ENCODE measurements at regions not wholly inside any gene's neighbourhood (a gene's known extent, or its start where the extent isn't known, plus 50 kb on each side); places are given as distances from the start of the nearest gene placed in this dataset.

DNA sequence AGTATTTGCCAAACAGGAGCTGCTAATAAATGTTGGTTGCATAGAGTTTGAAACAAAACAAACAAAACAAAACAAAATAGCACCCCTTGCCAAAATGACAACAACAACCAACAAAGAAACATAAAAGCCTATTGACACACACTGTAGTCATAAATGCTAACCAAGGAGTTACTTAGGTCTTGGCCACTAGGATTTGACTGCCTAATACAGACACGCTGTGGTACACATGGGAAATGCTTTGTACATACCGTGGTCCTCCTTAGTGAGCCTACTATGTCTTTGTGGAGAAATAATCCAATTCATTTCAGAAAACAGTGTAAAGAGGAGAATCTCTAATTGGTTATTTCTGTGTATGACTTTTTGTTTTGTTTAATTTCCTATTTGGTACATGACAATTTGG is 53.2 kb upstream of the MTPN start:
- TF ChIP-seq, protein P1, sequence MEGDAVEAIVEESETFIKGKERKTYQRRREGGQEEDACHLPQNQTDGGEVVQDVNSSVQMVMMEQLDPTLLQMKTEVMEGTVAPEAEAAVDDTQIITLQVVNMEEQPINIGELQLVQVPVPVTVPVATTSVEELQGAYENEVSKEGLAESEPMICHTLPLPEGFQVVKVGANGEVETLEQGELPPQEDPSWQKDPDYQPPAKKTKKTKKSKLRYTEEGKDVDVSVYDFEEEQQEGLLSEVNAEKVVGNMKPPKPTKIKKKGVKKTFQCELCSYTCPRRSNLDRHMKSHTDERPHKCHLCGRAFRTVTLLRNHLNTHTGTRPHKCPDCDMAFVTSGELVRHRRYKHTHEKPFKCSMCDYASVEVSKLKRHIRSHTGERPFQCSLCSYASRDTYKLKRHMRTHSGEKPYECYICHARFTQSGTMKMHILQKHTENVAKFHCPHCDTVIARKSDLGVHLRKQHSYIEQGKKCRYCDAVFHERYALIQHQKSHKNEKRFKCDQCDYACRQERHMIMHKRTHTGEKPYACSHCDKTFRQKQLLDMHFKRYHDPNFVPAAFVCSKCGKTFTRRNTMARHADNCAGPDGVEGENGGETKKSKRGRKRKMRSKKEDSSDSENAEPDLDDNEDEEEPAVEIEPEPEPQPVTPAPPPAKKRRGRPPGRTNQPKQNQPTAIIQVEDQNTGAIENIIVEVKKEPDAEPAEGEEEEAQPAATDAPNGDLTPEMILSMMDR (IDR thresholded peaks at IDR 0.05; ENCODE audit: insufficient read depth, low read depth, low read length) = no peak
- no peak for TF ChIP-seq EZH2 (IDR thresholded peaks at IDR 0.05; ENCODE audit: insufficient read depth, low read length)
